ENCODE measurements at regions not wholly inside any gene's neighbourhood (a gene's known extent, or its start where the extent isn't known, plus 50 kb on each side); places are given as distances from the start of the nearest gene placed in this dataset.
"Not testable (repeated sequence)": the region's sequence is repeated elsewhere in the genome, so short reads cannot be mapped to it uniquely, and the experiment has no call there.

DNA sequence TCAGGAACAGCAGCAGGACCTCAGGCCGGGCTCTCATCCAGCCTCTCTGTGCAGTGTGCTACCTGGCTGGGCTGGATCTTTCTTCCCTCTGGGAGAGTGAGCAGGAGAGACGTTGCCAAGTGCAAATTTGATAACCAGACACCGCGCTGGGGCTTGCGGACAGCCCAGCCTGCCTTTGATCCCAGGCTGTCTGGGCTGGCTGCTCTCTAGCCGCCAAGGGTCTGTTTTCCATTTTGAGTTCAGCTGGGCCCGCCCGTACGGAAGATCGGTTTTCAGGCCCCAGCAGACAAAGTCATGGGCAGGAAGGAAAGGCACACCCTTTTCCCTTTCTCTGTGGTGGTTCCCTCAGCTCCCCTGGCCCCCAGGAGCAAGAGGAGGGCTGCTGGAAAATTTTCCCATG is 90.2 kb downstream of the CPZ start:
- FAIRE-seq (no peak), DNase-seq (ENCODE audit: insufficient read length, low spot score) (no peak)
- no peak for TF ChIP-seq PAX5 (IDR thresholded peaks at IDR 0.05; ENCODE audit: insufficient read depth, low read length, severe bottlenecking)
- TF ChIP-seq POU2F2 (IDR thresholded peaks at IDR 0.05; ENCODE audit: low read depth, low read length): no peak
- no peak for TF ChIP-seq POLR2A (IDR thresholded peaks at IDR 0.05; ENCODE audit: low read depth, low read length)
- no peak for TF ChIP-seq POLR2AphosphoS5 (IDR thresholded peaks at IDR 0.05; ENCODE audit: low read depth, low read length)
- no peak for TF ChIP-seq SPI1 (IDR thresholded peaks at IDR 0.05; ENCODE audit: low read depth, low read length)
- no peak for TF ChIP-seq TAF1 (IDR thresholded peaks at IDR 0.05; ENCODE audit: low read depth, low read length)

DNA sequence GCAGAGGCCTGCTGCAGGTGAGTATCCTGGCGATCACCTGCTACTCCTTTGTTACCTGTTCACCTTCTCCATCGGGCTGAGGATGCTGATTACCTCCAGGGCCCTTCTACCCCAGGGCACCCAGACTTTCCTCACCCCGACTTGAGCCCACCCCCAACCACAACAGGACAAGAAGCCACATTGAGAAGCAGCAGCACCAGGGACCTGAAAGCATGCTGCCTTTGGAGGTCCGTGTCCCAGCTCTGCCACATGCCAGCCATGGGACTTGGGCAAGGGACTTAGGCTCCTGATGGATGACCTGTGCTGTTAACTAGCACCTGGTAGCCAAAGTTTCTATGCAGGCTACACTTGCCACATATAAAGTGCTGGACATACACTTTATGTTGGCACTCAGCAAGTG is 89.7 kb downstream of the CPZ start:
- TF ChIP-seq TAF1 (IDR thresholded peaks at IDR 0.05; ENCODE audit: low read depth, low read length) (no peak), SPI1 (IDR thresholded peaks at IDR 0.05; ENCODE audit: low read depth, low read length) (no peak), PAX5 (IDR thresholded peaks at IDR 0.05; ENCODE audit: insufficient read depth, low read length, severe bottlenecking) (no peak), POLR2AphosphoS5 (IDR thresholded peaks at IDR 0.05; ENCODE audit: low read depth, low read length) (no peak), POU2F2 (IDR thresholded peaks at IDR 0.05; ENCODE audit: low read depth, low read length) (no peak), POLR2A (IDR thresholded peaks at IDR 0.05; ENCODE audit: low read depth, low read length) (no peak)
- FAIRE-seq (no peak), DNase-seq (ENCODE audit: insufficient read length, low spot score) (no peak)

DNA sequence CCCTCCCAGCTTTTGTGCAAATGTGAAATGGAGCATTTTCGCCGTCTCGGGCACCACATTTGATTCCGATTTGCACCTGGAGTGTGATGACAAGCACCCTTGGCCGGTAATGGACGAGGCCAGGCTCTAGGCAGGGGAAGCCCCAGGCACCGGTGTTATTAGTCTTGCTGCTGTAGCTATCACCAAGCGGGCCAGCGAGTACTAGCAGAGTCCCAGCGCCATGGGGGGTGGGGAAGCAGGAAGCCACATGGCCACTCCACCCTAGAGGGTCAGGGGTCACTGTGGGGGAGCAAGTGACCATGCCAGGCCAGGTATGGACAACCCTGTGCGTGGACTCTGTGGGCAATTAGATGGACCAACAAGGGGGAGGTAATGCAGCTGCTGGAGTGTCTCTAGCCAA is 88.8 kb downstream of the CPZ start:
- TF ChIP-seq POLR2AphosphoS5 (IDR thresholded peaks at IDR 0.05; ENCODE audit: low read depth, low read length) (no peak), TAF1 (IDR thresholded peaks at IDR 0.05; ENCODE audit: low read depth, low read length) (no peak), POLR2A (IDR thresholded peaks at IDR 0.05; ENCODE audit: low read depth, low read length) (no peak), POU2F2 (IDR thresholded peaks at IDR 0.05; ENCODE audit: low read depth, low read length) (no peak), PAX5 (IDR thresholded peaks at IDR 0.05; ENCODE audit: insufficient read depth, low read length, severe bottlenecking) (no peak), SPI1 (IDR thresholded peaks at IDR 0.05; ENCODE audit: low read depth, low read length) (no peak)
- no peak for FAIRE-seq
- no peak for DNase-seq (ENCODE audit: insufficient read length, low spot score)

DNA sequence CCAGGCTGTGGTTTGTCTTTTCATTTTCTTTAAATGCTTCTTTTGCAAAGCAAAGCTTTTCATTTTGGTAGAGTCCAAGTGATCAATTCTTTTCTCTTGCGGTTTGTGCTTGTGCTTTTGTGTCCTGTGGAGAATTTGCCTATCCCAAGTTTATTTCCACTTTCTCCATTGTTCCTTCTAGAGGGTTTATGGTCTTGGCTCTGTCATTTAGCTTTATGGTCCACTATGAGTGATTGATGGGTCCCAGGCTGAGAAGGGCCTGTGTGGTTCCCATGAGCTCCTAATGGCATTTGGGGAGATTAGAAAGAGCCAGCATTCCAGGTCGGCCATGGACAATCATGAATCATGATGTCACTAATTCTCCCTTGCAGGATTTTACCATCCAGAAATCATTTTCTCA is 86.5 kb downstream of the CPZ start:
- DNase-seq (ENCODE audit: insufficient read length, low spot score) (no peak), FAIRE-seq (no peak)
- no peak for TF ChIP-seq POLR2AphosphoS5 (IDR thresholded peaks at IDR 0.05; ENCODE audit: low read depth, low read length)
- TF ChIP-seq POLR2A (IDR thresholded peaks at IDR 0.05; ENCODE audit: low read depth, low read length): no peak
- no peak for TF ChIP-seq TAF1 (IDR thresholded peaks at IDR 0.05; ENCODE audit: low read depth, low read length)
- no peak for TF ChIP-seq POU2F2 (IDR thresholded peaks at IDR 0.05; ENCODE audit: low read depth, low read length)
- TF ChIP-seq PAX5 (IDR thresholded peaks at IDR 0.05; ENCODE audit: insufficient read depth, low read length, severe bottlenecking): no peak
- no peak for TF ChIP-seq SPI1 (IDR thresholded peaks at IDR 0.05; ENCODE audit: low read depth, low read length)

DNA sequence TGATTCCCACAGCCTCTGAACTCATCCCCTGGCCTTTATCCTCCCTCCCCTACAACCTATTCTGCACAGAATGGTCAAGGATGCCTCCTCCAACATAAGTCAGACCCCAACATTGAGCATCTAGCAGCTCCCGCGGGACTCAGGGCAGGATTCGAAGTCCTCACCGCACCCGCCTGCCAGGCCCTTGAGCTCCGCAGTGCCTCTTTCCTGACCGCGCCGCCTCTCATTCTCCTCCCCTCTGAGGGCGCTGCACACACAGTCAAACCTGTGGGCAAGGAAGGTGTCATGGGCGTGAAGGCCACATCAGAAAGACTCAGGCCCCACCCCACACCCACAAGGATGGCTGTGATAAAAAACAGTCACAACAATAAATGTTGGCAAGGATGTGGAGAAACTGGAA is 84.1 kb downstream of the CPZ start:
- no peak for TF ChIP-seq POU2F2 (IDR thresholded peaks at IDR 0.05; ENCODE audit: low read depth, low read length)
- no peak for TF ChIP-seq PAX5 (IDR thresholded peaks at IDR 0.05; ENCODE audit: insufficient read depth, low read length, severe bottlenecking)
- TF ChIP-seq POLR2A (IDR thresholded peaks at IDR 0.05; ENCODE audit: low read depth, low read length): no peak
- TF ChIP-seq POLR2AphosphoS5 (IDR thresholded peaks at IDR 0.05; ENCODE audit: low read depth, low read length): no peak
- no peak for TF ChIP-seq TAF1 (IDR thresholded peaks at IDR 0.05; ENCODE audit: low read depth, low read length)
- no peak for TF ChIP-seq SPI1 (IDR thresholded peaks at IDR 0.05; ENCODE audit: low read depth, low read length)
- FAIRE-seq (no peak), DNase-seq (ENCODE audit: insufficient read length, low spot score) (no peak)

DNA sequence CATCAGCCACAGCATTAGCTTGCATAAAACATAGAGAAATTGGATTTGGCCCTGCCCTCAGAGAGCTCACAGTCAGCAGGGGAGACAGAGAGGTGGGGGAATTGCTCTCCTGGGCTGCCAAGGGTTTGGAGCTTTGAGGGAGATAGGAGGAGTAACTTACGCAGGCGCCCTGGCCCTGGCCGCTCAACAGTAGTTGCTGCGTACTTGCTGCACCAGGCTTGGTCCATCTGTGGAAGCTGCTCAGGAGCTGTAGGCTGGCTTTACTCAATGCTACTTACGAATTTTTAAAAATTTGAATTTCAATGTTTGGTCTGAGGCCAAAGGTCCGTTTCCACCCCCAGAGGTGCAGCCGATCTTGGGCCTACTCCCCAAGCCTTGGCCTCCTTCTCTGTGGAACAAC is 83.3 kb downstream of the CPZ start:
- FAIRE-seq (no peak), DNase-seq (ENCODE audit: insufficient read length, low spot score) (no peak)
- TF ChIP-seq TAF1 (IDR thresholded peaks at IDR 0.05; ENCODE audit: low read depth, low read length): no peak
- TF ChIP-seq PAX5 (IDR thresholded peaks at IDR 0.05; ENCODE audit: insufficient read depth, low read length, severe bottlenecking): no peak
- TF ChIP-seq POU2F2 (IDR thresholded peaks at IDR 0.05; ENCODE audit: low read depth, low read length): no peak
- no peak for TF ChIP-seq POLR2AphosphoS5 (IDR thresholded peaks at IDR 0.05; ENCODE audit: low read depth, low read length)
- TF ChIP-seq SPI1 (IDR thresholded peaks at IDR 0.05; ENCODE audit: low read depth, low read length): no peak
- no peak for TF ChIP-seq POLR2A (IDR thresholded peaks at IDR 0.05; ENCODE audit: low read depth, low read length)

DNA sequence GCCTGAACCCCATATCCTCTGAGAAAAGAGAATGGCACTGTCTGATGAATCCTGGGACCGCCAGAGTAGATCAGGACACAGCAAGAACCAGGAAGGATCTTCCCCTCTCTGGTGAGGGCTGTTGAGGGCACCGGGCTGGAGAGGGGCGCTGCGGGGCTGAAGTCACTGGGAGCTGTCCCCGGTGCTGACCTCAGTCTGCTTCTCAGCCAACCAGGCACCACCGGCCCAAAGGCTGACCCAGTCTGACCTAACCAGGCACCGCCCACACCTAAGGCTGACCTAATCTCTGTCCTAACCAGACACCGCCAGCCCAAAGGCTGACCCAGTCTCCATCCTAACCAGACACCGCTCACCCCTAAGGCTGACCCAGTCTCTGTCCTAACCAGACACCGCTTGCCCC is 82.8 kb downstream of the CPZ start:
- DNase-seq (ENCODE audit: insufficient read length, low spot score) (no peak), FAIRE-seq (no peak)
- no peak for TF ChIP-seq POLR2AphosphoS5 (IDR thresholded peaks at IDR 0.05; ENCODE audit: low read depth, low read length)
- no peak for TF ChIP-seq PAX5 (IDR thresholded peaks at IDR 0.05; ENCODE audit: insufficient read depth, low read length, severe bottlenecking)
- no peak for TF ChIP-seq POLR2A (IDR thresholded peaks at IDR 0.05; ENCODE audit: low read depth, low read length)
- no peak for TF ChIP-seq SPI1 (IDR thresholded peaks at IDR 0.05; ENCODE audit: low read depth, low read length)
- TF ChIP-seq TAF1 (IDR thresholded peaks at IDR 0.05; ENCODE audit: low read depth, low read length): no peak
- no peak for TF ChIP-seq POU2F2 (IDR thresholded peaks at IDR 0.05; ENCODE audit: low read depth, low read length)

DNA sequence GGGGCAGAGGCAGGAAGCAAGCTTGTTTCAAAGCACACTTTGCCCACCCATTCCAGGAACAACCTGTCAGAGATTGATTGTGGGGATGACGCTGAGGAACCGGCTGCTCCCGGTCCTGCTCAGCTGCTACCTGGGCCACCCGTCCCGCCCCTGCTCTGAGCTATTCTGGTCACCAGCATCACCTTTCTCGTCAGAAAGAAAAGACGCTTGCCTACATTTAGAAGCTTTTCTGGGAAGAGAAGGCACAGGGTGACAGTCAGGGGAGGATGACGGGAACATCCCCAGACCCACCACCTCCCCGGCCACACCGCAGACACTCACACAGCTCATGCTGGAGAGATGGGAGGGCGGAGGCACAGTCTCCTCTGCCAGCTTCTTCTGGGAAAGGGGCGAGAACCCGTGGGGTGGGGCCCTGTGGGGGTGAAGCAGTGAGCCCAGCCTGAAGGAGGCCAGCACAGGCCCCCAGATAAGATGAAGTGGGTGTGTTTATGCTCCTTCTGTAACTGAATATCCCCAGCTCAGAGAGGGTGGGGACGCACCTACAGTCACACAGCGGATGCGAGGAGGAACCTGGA is 81.8 kb downstream of the CPZ start:
- TF ChIP-seq POLR2AphosphoS5 (IDR thresholded peaks at IDR 0.05; ENCODE audit: low read depth, low read length) (no peak), TAF1 (IDR thresholded peaks at IDR 0.05; ENCODE audit: low read depth, low read length) (no peak), PAX5 (IDR thresholded peaks at IDR 0.05; ENCODE audit: insufficient read depth, low read length, severe bottlenecking) (no peak), POU2F2 (IDR thresholded peaks at IDR 0.05; ENCODE audit: low read depth, low read length) (no peak), POLR2A (IDR thresholded peaks at IDR 0.05; ENCODE audit: low read depth, low read length) (no peak), SPI1 (IDR thresholded peaks at IDR 0.05; ENCODE audit: low read depth, low read length) (no peak)
- no peak for FAIRE-seq
- DNase-seq (ENCODE audit: insufficient read length, low spot score): no peak

DNA sequence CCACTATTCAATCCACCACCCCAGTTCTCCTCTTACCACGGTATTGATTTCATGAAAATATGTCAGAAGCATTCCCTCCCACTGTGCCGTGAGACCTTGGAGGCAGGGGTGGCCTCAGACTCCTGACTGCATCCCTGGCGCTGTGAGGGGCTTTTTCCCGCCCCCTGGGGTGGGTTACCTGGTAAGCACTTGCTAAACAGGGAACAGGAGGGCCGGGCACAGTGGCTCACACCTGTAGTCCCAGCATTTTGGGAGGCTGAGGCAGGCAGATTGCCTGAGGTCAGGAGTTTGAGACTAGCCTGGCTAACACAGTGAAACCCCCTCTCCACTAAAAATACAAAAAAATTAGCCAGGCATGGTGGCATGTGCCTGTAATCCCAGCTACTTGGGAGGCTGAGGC is 80.5 kb downstream of the CPZ start:
- not testable (repeated sequence) for DNase-seq (ENCODE audit: insufficient read length, low spot score); FAIRE-seq

DNA sequence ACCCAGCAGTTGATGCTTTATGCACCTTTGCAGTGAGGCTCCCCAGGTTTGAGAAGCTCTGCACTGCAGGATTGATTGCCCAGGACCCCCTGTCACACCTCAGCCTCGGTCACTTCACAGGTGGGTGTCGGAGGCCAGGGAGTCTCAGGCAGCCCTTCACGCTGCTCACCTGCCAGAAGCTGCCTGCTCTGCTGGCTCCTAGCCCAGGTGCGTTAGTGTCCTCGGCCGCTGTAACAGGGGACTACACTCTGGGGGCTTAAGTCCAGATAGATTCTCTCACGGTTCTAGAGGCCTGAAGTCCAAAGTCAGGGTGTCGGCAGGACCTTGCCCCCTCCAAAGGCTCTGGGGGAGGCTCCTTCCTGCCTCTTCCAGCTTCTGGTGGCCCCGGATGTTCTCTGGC is 79.9 kb downstream of the CPZ start:
- DNase-seq (ENCODE audit: insufficient read length, low spot score): no peak
- FAIRE-seq: no peak
- no peak for TF ChIP-seq POLR2A (IDR thresholded peaks at IDR 0.05; ENCODE audit: low read depth, low read length)
- TF ChIP-seq SPI1 (IDR thresholded peaks at IDR 0.05; ENCODE audit: low read depth, low read length): no peak
- no peak for TF ChIP-seq PAX5 (IDR thresholded peaks at IDR 0.05; ENCODE audit: insufficient read depth, low read length, severe bottlenecking)
- TF ChIP-seq TAF1 (IDR thresholded peaks at IDR 0.05; ENCODE audit: low read depth, low read length): no peak
- TF ChIP-seq POLR2AphosphoS5 (IDR thresholded peaks at IDR 0.05; ENCODE audit: low read depth, low read length): no peak
- no peak for TF ChIP-seq POU2F2 (IDR thresholded peaks at IDR 0.05; ENCODE audit: low read depth, low read length)
